CD4-positive, alpha-beta T cell (primary cell): ENCODE measurements at regions not wholly inside any gene's neighbourhood (a gene's known extent, or its start where the extent isn't known, plus 50 kb on each side); places are given as distances from the start of the nearest gene placed in this dataset.

Experiments
- ATAC-seq: fragments of 200-7000 bp; cut with Tn5 transposase; one replicate; pipeline ENCODE4 v1.10.0; 2022; ENCODE audit warnings: mild to moderate bottlenecking; ENCODE audit not compliant: poor library complexity
- CTCF ChIA-PET: fragments of 350-600 bp; sonication (Branson Sonifier 250); formaldehyde crosslinking; loops from one replicate; lab custom pipeline; 2021; ENCODE audit warnings: antibody characterized with exemption, inconsistent platforms; lab: Charles Lee
- POLR2A ChIA-PET: fragments of 350-600 bp; sonication (Branson Sonifier 250); formaldehyde crosslinking; loops from one replicate; lab custom pipeline; 2021; ENCODE audit warnings: antibody characterized with exemption, inconsistent platforms; lab: Charles Lee
- DNase-seq, 14 experiments: peaks; one replicate each; pipeline ENCODE4 v3.0.0-alpha.2; 2013 to 2020; ENCODE audit warnings: mixed read lengths in 2 of 14
- H3K27ac ChIP-seq, 2 donors: one replicate each; pipeline versions ENCODE4 v1.5.1 to v1.7.0; 2013; ENCODE audit warnings: low read length in 2 of 2, low read depth in 1 of 2, mild to moderate bottlenecking in 1 of 2
- H3K27me3 ChIP-seq, 2 experiments: 1 replicate in 1 of 2; 2 replicates in 1 of 2; pipeline versions ENCODE4 v1.6.1 to v1.7.0; 2013; ENCODE audit warnings: low read length in 2 of 2, control low read depth in 1 of 2, mild to moderate bottlenecking in 1 of 2, moderate library complexity in 1 of 2; ENCODE audit not compliant: insufficient read depth in 2 of 2, control insufficient read depth in 1 of 2
- H3K36me3 ChIP-seq: one replicate; pipeline ENCODE4 v1.6.1; 2013; ENCODE audit warnings: low read length, control low read depth; ENCODE audit not compliant: insufficient read depth
- H3K4me1 ChIP-seq: one replicate; pipeline ENCODE4 v1.6.1; 2013; ENCODE audit warnings: low read length, control low read depth; ENCODE audit not compliant: insufficient read depth
- H3K4me3 ChIP-seq: one replicate; pipeline ENCODE4 v1.5.1; 2013; ENCODE audit warnings: mild to moderate bottlenecking, low read length, moderate library complexity
- H3K9me3 ChIP-seq, 2 experiments: 1 replicate in 1 of 2; 2 replicates in 1 of 2; pipeline versions ENCODE4 v1.6.1 to v1.7.0; 2013; ENCODE audit warnings: low read length in 2 of 2, mild to moderate bottlenecking in 2 of 2, control low read depth in 1 of 2, moderate library complexity in 1 of 2; ENCODE audit not compliant: control insufficient read depth in 1 of 2, insufficient read depth in 1 of 2
- H3K27ac Mint-ChIP-seq: one replicate; pipeline ENCODE4 v1.8.0; 2020; ENCODE audit warnings: mixed read lengths
- H3K27me3 Mint-ChIP-seq: one replicate; pipeline ENCODE4 v1.8.0; 2021; ENCODE audit warnings: mixed read lengths
- H3K36me3 Mint-ChIP-seq: one replicate; pipeline ENCODE4 v1.8.0; 2021; ENCODE audit warnings: low read depth, mixed read lengths
- H3K4me1 Mint-ChIP-seq: one replicate; pipeline ENCODE4 v1.8.0; 2021; ENCODE audit warnings: low read depth, mixed read lengths
- H3K4me3 Mint-ChIP-seq: one replicate; pipeline ENCODE4 v1.8.0; 2020; ENCODE audit warnings: mild to moderate bottlenecking, mixed read lengths
- H3K9me3 Mint-ChIP-seq: one replicate; pipeline ENCODE4 v1.8.0; 2020; ENCODE audit warnings: mixed read lengths
- intact Hi-C, 2 experiments: fragments of 100-400 bp; cut with DNase I in 1 of 2; cut with micrococcal nuclease in 1 of 2; formaldehyde crosslinking; loops; one replicate each; pipeline versions ENCODE4 v1.15.1 to v1.9.0; 2023 to 2025; cut with DNase I, micrococcal nuclease
- TF ChIP-seq, protein P1 (sequence below): fragments of 200-600 bp; IDR thresholded peaks from one replicate; pipeline ENCODE4 v1.8.0; 2022; ENCODE audit warnings: antibody characterized with exemption, mild to moderate bottlenecking

DNA sequence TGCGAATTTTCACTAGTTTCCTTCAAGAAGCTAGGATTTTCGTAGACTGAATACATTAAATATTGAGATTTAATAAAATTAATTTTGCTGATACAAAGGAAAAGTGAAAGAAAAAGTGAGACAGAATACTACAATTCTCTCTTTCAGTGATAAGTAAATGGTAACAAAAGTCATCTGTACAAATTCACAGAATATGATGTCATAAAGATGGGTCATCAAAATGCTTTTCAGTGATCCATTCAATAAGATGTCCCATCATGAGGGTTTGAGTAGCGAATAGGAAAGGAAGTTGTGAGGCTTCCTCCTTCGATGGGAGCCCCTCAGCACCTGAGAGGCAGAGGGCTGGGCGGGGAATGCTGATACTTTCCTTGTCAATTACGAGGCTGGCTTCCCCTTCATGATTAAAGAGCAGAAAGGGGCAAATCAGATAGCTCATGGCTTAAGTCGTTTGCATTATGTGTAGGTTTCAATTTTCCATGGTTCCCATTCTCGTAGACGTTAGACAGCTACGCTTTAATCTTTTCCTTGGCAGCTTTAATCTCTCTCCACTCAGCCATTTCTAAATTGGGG lies 108.8 kb upstream of the SORBS2 start:
- TF ChIP-seq, protein P1, sequence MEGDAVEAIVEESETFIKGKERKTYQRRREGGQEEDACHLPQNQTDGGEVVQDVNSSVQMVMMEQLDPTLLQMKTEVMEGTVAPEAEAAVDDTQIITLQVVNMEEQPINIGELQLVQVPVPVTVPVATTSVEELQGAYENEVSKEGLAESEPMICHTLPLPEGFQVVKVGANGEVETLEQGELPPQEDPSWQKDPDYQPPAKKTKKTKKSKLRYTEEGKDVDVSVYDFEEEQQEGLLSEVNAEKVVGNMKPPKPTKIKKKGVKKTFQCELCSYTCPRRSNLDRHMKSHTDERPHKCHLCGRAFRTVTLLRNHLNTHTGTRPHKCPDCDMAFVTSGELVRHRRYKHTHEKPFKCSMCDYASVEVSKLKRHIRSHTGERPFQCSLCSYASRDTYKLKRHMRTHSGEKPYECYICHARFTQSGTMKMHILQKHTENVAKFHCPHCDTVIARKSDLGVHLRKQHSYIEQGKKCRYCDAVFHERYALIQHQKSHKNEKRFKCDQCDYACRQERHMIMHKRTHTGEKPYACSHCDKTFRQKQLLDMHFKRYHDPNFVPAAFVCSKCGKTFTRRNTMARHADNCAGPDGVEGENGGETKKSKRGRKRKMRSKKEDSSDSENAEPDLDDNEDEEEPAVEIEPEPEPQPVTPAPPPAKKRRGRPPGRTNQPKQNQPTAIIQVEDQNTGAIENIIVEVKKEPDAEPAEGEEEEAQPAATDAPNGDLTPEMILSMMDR, result no peak
- peaks cover 4% of the 10 kb centered on the region for H3K27me3 Mint-ChIP-seq
- H3K4me3 Mint-ChIP-seq, result no peak overlapping the region
- H3K36me3 Mint-ChIP-seq, result no peaks in the 10 kb centered on the region
- no peaks in the 10 kb centered on the region for H3K36me3 ChIP-seq
- ChIA-PET POLR2A (no interaction called here), CTCF (no interaction called here)
- no peak overlapping the region for H3K27ac Mint-ChIP-seq
- ATAC-seq (no peak), DNase-seq (no peak)
- no peak overlapping the region for H3K4me3 ChIP-seq
- intact Hi-C loops, result no loop called here
- H3K27ac ChIP-seq, result no peak overlapping the region
- H3K4me1 ChIP-seq, result no peaks in the 10 kb centered on the region
- H3K4me1 Mint-ChIP-seq, result no peaks in the 10 kb centered on the region
- no peaks in the 10 kb centered on the region for H3K27me3 ChIP-seq
- H3K9me3 ChIP-seq, result no peaks in the 10 kb centered on the region
- peaks cover 3% of the 10 kb centered on the region for H3K9me3 Mint-ChIP-seq

DNA sequence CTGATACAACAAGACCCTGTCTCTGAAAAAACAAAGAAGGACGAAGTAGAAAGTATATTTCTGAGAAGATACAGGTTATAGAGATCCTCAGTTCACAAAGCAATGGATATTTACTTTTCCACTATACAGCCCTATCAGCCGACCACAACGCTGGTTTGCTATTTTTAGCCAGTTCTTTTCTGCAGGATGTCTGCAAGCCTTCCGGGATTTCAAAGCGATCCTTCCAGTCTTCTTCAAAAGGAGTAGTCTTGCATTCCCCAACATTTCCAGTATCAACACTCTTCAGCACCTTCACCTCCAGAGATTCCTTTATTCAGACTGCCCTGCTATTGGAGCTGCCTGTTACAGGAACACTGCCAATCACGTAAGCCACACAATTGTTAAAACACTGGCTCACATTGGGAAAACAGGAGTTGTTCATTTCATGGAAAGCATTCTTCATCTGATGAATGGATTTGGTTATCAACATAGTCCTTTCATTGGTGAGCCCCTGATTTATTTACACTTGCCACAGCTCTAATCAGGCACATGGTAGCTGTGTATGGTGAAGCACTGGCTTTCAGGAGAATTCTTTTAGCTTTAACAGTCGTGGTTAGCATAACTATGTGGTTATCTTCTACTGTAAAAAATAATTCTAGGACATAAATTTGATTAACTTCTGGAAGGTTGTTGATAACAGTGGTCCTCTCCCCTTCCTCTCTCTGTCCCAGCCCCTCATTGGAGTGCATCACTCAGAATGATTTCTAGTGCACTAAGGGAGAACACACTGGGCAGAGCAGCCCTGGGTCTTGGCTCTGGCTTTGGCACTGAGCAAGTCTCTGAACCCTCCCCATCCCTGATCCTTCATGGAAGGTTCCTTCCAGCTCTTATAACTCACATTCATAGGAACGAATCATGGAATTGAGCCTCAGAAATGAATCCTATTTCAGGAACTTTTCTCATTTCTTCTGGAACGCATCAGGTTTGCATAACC lies 109.9 kb upstream of the SORBS2 start:
- Histone ChIP-seq H3K27ac (no peak overlapping the region), H3K27me3 (no peaks in the 10 kb centered on the region), H3K9me3 (no peaks in the 10 kb centered on the region), H3K4me3 (no peak overlapping the region), H3K4me1 (no peaks in the 10 kb centered on the region), H3K36me3 (no peaks in the 10 kb centered on the region)
- ATAC-seq (no peak), DNase-seq (no peak)
- ChIA-PET POLR2A (no interaction called here), CTCF (no interaction called here)
- no peaks in the 10 kb centered on the region for H3K4me1 Mint-ChIP-seq
- TF ChIP-seq, protein P1, result no peak
- no peaks in the 10 kb centered on the region for H3K36me3 Mint-ChIP-seq
- peaks cover 4% of the 10 kb centered on the region for H3K27me3 Mint-ChIP-seq
- intact Hi-C loops, result no loop called here
- H3K9me3 Mint-ChIP-seq, result peaks cover 3% of the 10 kb centered on the region
- no peak overlapping the region for H3K27ac Mint-ChIP-seq
- H3K4me3 Mint-ChIP-seq, result no peak overlapping the region

DNA sequence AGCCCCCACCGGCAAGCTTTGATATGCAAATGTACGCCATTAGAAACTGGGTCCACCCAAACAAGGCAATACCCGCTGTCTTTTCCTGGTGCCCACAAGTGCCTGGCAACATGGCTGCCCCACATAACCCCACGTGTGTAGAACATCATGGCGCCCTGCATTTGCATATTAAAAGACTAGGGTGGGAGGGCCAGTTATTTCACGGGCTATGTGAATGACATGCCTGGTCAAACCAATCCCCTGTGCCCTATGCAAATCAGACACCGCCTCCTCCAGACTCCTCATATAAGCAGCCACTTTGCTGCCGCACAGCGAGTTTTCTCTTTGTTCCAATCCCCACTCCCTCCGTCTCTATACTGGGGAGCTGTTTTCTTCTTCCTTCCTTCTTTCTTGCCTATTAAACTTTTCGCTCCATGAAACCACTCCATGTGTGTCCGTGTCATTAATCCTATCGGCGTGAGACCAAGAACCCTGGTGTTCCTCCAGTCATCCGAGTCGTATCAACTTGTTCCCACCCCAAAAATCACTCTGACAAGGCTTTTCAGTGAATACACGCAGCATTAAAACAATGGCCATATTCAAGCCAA lies 112.6 kb upstream of the SORBS2 start:
- no peak overlapping the region for H3K4me3 Mint-ChIP-seq
- no peaks in the 10 kb centered on the region for H3K36me3 Mint-ChIP-seq
- intact Hi-C loops, result no loop called here
- H3K36me3 ChIP-seq, result no peaks in the 10 kb centered on the region
- DNase-seq (no peak), ATAC-seq (no peak)
- H3K4me1 Mint-ChIP-seq, result no peaks in the 10 kb centered on the region
- H3K27me3 ChIP-seq, result no peaks in the 10 kb centered on the region
- peaks cover 3% of the 10 kb centered on the region for H3K9me3 Mint-ChIP-seq
- ChIA-PET CTCF (no interaction called here), POLR2A (no interaction called here)
- no peak overlapping the region for H3K4me3 ChIP-seq
- peaks cover 4% of the 10 kb centered on the region for H3K27me3 Mint-ChIP-seq
- H3K4me1 ChIP-seq, result no peaks in the 10 kb centered on the region
- no peaks in the 10 kb centered on the region for H3K9me3 ChIP-seq
- TF ChIP-seq, protein P1, result no peak
- H3K27ac Mint-ChIP-seq, result no peak overlapping the region
- no peak overlapping the region for H3K27ac ChIP-seq
